T-helper 1 cell (primary cell): ENCODE measurements at regions not wholly inside any gene's neighbourhood (a gene's known extent, or its start where the extent isn't known, plus 50 kb on each side); places are given as distances from the start of the nearest gene placed in this dataset.
A peak's percentile ranks its signal among the peaks of the same experiment; 100 is the strongest.

Experiments
- DNase-seq, 5 donors: peaks; one replicate each; pipeline ENCODE4 v3.0.0-alpha.2; 2012 to 2020

DNA sequence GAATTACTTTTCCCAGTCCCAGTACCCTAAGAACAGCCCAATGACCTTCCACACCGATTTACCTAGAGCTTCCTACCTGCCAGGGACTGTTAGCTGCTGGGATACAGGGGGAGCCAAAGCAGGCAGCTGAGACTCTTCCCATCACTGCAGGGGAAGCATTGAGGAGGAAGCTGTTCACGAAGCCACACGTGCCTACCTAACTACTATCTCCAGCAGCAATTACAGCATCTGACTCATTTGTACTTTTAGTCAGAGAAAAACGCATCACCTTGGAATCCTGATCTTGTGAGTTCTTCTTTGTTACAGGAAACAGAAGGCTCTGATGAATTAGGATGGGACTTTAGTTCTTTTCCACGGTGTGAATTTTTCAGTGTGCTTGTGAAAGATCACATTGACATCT, 113.7 kb upstream of the DHX40 start:
- DNase-seq: no peak

DNA sequence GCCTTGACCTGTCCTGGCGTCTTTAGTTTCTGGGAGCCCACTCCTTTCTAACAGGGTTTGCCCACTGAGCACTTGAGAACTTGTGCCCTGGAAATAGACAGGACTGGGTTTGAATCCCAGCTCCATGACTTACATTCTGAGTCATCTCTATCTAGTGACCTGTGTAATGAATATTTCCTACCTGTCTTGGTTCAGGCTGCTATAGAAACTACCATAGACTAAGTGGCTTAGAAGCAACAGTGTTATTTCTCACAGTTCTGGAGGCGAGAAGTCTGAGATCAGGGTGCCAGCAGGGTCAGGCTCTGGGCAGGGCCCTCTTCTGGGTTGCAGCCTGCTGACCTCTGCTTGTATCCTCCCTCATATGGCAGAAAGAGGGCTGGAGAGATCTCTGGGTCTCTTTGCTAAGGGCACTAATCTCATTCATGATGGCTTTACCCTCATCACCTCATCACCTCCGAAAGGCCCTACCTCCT, 110.7 kb upstream of the DHX40 start:
- no peak for DNase-seq

DNA sequence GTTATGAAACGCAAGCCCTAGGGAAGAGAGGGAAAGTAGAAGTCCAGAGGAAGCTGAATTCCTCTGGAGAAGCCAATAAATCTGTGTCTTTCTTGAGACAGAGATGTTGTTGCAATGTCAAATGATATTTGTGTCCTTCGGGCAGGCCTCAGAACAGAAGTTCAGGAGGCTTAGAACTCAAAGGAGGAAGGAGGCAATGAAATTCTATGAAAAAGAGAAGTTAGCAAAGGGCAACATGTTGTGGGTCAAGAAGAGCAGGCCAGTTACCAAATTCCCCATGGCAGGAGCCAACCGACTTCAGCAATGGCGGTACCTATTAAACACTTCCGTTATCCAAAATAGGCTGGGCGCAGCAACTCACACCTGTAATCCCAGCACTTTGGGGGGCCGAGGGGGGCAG, 109.0 kb upstream of the DHX40 start:
- DNase-seq: no peak

DNA sequence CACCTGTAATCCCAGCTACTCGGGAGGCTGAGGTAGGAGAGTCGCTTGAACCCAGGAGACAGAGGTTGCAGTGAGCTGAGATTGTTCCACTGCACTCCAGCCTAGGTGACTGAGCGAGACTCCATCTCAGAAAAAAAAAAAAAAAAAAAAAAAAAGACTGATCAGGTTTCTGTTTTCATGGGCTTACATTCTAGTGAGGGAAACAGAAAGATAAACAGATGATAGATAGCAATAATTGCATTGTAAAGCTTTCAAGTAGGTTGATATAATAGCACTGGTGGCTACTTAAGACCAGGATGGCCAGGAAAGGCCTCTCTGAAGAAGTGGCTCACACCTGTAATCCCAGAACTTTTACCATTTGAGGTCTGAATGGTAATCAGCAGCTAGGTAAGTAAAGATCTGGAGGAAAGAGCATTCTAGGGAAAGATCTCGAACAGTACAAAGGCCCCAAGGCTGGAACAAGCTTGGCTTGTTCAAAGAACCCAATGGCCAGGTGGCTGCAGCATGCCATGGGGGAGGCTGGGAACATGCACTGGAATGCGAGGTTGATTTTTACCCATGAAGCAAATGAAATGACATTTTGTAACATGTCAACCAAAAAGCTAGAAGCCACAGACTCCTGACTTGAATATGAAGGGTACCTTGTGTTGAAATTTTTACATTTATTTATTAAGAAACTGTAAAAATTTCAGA, 108.3 kb upstream of the DHX40 start:
- DNase-seq: no peak

DNA sequence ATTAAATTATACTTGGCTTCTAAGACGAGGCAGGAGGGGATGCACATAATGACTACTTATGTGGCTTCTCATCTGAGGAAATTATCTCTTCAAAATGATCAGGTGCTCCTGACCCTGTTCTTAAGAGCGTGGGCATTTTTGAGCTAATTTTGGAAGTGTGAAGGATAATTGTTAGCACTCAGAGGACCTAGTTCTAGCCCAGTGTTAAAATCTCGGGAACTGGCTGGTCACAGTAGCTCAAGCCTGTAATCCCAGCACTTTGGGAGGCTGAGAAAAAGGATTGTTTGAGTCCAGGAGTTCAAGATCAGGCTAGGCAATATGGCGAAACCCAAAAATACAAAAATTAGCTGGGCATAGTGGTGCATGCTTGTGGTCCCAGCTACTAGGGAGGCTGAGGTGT, 103.0 kb upstream of the DHX40 start:
- DNase-seq: no peak

DNA sequence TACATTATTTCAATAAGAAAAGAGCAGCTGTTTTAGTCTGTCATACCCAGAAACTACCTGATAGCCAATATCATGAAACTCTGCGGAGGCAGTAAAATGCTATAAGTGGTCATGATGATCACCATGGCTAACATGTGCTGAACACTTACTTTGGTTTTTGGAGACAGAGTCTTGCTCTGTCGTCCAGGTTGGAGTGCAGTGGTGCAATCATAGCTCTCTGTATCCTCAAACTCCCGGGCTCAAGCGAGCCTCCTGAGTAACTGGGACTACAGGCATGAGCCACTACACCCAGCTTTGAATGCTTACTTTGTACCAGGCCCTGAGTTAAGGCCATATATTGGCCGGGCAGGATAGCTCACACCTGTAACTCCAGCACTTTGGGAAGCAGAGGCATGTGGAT, 101.2 kb upstream of the DHX40 start:
- DNase-seq: no peak

DNA sequence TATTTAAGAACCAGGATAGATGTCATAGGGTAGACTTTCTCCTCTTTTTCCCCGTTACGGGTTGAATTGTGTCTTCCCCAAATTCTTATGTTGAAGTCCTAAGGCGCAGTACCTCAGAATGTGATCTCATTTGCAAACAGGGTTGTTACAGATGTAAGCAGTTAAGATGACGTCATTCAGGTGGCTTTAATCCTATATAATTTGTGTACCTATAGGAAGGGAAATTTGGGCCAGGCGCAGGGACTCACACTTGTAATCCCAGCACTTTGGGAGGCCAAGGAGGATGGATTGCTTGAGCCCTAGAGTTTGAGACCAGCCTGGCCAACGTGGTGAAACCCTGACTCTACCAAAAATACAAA, 99.5 kb upstream of the DHX40 start:
- DNase-seq: no peak

DNA sequence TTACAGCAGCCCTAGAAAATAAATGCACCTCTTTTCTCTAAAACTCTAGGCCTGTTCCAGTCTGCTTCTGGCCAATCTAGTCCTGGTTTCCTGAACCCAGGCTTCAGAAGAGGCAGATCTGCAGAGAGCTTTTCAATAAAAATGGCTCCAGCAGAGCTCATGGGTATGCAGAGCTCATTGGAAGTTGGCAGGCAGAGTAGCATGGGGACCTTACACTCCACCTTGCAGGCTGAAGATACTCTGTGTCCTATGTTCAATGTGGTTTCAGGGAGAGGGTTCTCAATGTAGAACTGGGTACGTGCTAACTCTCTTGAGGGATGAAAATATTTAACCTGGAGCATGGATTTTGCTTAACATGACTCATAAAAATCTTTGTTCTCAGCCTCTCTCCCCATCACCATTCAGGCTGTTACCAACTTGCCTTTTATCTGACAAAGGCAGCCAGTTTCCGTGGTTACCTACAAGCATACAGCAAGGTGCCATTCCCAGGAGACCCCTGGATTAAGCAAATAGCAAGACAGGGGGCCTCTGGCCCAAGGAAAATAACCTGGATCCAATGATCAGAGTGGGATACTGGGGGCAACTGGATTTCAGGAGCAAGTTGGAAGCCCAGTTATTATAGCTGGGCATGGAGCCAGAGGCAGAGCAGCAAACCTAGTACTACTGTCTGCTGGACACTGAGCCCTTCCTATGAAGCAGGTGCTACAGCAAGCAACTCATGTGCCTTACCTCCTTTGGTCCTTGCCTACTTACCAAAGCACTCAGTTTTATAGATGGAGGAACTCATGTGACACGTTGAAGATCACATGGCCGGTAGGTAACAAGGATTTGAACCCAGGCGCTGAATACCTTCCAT, 98.2 kb upstream of the DHX40 start:
- no peak for DNase-seq

DNA sequence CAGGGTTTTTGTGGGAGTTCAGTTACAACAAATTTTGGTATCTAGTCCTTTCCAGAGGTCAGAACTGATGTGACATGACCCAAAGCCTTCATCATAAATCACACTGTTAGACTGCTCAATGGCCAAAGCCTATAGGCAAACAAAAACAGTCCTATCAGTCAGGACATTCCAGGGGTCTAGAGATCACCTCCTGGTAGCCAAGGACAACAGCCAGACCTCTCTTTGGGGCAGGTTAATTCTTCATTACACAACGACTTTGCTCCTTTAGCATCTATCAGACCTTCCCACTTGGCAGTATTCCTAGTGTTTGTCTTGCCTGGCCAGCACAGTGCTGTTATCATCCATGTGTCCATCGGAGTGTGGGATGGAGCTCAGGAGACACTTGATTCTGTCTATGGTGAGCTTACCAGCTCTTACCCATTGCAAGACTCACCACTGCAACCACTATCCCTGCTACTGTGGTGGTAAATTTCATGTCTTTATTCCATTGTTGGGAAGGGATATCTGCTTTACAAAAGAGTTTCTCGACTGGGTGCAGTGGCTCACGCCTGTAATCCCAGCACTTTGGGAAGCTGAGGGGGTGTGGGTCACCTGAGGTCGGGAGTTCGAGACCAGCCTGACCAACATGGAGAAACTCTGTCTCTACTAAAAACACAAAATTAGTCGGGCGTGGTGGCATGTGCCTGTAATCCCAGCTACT, 95.5 kb upstream of the DHX40 start:
- DNase-seq: no peak

DNA sequence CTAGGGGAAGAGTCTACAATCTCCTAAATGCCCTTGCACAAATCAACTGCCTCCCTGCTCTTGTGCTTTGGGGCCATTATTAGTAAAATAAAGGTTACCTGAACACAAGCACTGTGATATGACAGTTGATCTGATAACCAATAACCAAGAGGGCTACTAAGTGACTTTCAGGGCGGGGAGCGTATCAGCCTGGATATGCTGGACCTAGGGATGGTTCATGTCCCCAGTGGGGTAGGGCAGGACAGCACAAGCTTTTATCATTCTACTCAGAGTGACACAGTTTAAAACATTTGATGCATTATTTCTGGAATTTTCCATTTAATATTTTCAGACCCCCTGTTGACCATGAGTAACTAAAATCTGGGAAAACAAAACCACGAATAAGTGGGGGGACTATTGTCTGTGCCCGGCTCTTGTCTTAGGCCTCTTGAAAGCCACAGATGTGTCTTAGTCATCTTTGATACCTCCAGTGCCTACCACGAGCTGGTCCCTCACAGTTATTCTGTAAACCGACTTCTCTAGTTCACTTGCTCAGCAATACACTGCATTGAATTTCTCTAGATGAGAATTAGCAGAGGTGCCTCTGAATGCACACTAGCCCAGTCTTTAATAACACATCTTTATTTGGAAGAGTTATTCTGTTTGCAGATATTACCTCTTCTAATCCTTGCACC, 94.6 kb upstream of the DHX40 start:
- no peak for DNase-seq

DNA sequence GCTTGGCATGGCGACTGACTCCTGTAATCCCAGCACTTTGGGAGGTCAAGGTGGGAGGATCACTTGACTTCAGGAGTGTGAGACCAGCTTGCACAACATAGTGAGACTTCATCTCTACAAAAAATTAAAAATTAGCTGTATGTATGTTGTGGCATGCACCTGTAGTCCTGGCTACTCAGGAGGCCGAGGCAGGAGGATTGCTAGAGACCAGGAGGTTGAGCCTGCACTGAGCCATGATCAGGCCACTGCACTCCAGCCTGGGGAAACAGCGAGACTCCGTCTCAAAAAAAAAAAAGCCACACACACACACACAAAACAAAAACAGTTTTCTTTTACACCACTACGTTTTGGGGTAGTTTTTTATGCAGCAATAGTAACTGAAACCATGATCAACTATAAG, 89.0 kb upstream of the DHX40 start:
- DNase-seq: no peak

DNA sequence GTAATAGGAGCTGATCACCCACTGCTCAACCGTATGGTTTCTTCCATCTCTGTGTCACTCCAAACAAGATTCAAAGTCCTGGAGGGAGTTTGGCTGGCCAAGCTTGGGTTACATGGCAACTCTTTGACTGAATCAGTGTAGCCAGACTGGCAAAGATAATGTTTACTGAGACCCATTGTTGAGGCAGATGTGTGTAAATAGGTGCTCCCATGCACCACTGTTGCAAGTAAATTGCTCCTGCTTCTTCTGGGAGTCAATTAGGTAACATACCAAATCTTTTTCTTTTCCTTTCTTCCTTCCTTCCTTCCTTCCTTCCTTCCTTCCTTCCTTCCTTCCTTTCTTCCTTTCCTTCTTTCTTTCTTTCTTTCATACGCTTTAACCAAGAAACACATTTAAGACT, 86.3 kb upstream of the DHX40 start:
- no peak for DNase-seq

DNA sequence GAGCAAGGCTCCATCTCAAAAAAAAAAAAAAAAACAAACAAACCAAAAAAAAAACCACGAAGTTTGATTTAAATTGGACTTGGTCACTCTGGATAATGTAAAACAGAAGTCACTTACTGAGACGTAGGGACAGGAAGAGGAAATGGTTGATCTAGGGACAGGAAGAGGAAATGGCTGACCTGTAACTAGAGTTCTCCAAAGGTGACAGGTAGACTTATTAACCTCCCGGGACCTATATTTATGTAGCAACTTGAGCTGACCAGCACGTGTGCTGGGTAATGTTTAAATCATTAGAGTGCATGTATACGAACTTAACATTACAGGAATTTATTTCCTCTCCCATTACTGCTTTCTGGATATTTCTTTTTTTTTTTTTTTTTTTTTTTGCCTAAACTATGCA, 81.5 kb upstream of the DHX40 start:
- peak in 1 of 5 donors; percentile 14 for DNase-seq

DNA sequence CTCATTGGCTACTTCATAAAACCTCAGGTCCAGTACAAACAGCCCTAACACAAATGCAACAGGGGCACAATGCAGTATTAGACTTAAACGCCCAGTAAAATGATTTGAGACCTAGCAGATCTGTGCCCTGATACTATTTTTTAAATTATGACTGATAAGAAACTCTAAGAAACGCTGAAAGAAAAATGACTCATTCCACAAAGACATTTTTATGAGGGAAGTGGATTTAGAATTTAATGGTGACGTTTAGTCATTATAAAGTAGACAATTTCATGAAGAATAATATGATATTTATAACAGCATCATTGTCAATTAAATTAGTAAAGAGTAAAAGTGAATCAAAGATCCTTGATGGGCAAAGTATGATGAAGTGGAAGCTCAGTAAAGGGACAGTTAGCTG, 80.4 kb upstream of the DHX40 start:
- DNase-seq: no peak

DNA sequence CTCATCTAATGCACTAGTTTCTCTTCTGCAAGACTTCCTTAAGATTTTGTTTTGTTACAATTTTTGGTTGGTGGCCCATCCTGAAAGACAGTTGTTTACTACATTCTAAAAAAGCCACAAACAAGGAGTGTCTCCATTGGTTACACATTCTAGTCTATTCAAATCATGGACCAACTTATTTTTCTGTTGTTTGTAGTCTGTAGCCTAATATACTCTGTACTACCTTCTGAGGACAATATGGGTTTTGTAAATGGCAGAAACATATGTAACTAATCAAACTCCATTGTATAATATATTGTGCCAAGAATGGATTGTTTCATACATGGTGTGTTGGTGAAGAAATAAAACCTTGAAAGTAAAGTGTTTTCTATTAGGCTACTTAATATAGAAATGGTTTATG, 79.5 kb upstream of the DHX40 start:
- DNase-seq: no peak

DNA sequence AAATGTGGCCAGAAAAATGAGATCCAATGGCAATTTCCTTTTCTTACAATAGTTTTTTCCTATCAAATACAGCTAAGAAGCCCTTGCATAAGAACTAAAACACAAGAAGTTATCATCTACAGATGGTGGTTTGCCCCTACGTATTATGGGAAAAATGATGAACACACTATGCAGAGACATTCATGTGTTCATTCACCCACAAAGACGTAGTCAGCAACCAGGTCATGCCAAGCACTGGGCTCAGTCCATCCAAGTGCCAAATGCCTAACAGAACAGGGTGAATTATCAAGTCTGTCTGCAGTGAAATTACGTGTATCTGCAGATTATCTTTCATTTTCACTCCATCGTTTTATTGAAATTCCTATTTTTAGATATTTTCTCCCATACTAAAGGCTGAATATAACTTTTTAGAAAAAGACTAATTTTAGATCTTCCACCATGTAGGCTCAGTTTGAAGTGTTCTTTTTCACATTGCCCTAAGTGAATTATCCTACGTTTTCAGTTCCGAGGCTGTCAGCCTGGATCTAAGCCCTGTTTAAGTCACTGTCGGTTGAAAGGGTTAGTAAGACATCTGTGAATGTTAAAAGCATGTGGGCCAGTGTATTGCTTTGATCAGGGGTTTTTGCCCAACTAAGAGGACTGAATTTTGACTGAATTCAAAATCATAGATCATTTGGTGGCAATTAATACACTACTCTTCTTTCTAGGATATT, 78.1 kb upstream of the DHX40 start:
- DNase-seq: no peak

DNA sequence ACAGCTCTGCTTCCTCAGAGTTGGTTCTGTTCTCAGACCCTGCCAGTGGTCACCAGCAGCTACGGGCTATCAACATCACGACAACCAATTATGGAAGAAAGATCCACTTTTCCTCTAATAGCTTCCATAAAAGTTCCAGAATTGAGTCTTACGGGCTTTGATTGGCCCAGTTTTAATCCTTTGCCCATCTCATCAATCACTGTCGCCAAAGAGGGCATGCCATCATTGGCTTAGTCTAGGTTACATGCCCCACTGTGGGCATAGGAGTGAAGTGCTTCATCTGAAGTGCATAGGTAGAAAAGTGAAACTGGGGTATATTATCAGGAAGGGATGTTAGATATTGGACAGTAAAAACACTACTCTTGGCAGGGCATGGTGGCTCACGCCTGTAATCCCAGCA, 76.6 kb upstream of the DHX40 start:
- DNase-seq: no peak

DNA sequence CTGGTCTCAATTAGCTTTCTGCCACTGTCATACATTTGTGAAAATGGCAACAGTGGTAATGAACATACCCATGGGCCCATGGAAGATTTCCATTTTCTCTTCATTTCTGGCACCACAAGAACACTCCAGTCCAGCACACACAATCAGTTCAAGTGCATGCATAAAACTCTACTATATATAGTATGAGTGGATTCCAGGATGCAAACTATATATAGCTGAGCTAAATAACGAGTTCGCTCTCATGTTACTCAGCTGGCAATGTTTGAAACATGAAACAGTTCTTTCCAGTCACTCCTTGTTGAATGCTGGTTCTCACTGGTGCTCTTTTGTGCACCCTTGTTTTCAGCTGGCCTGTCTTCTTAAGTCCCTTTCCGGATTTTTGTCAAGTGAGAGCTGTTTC, 75.2 kb upstream of the DHX40 start:
- DNase-seq: no peak

DNA sequence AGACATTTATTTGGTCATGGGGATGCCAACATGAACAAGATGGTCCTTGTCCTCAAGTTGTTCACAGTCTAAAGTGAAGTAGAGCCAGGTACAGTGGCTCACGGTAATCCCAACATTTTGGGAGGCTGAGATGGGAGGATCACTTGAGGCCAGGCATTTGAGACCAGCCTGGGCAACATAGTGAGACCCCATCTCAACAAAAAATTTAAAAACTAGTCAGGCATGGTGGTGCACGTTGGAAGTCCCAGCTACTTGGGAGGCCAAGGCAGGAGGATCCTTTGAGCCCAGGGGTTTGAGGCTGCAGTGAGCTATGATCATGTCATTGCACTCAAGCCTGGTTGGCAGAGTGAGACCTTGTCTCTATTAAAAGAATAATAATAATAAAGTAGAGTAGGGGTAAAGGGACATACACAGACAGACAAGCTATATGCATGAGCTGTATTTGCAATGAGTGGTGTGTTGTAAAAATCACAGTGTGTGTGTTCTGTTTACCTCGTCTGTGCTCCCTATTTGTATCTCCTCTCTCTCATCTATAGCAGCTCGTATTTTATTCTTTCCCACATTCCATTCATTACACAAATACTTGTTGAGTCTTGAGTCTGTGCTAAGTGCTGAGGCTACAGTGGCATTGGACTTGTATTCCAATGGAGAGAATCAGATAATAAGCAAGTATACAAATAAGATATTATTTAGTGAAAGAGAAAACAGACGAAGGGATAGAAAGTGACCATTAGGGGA, 73.9 kb upstream of the DHX40 start:
- DNase-seq: no peak

DNA sequence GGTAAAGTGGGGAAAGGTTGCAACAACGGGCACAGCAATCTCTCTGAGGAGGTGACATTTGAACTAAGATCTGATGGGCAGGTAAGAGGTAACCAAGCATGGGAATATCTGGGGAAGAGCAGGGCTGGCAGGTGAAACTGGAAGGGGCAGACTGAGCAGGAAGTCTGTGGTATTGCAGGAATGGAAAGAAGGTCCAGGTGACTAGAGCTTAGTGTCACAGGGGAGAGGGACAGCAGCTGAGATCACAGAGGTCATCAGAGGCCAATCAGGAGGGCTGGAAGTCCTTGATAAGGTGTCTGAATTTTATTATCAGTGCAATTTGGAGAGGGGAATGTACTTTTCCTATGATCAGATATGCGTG, 73.3 kb upstream of the DHX40 start:
- DNase-seq: no peak

DNA sequence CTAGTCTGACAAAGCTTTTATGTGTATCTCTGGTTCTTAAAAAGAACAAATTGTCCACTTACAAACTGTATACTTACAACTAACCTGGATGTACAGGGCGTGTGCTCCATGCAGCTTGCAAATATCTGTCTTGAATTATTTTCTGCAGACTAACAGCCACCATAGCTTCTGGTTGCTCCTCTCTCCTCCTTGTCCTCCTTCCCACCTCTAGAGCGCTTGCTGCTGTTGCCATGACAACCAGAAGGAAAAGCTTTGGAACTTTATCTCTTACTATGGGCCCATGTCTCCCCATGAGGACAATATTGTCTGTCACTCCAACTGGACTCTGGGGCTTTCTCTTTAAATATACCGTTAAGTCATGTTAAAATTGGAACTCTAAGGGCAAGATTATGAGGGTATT, 71.5 kb upstream of the DHX40 start:
- DNase-seq: no peak

DNA sequence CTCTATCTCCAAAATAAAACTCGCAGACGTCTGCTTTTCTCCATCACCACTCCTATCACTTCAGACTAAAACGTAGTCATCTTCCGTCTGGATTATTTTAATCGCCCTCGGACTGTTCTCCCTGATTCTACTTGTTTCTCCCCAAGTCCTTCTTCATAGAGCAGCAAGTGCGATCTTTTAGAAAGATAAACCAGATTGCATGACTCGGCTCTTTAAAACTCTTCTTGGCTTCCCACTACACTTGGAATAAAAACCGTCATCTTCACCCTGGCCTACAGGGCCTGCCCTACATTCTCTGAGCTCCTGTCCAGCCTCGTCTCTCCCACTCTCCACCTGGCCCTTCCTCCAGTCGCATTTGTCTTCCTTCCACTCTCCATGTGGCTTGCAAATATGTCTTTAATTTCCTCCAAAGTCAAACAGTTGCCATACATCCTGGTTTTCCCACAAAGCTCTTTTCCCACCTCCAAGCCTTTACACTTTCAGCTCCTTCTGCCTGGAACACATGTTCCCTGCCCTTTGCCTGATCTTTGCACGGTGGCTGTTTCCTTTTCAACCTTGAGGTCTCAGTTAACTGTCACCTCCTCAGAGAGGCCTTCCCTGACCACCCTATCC, 70.5 kb upstream of the DHX40 start:
- no peak for DNase-seq
